ENCODE measurements at regions not wholly inside any gene's neighbourhood (a gene's known extent, or its start where the extent isn't known, plus 50 kb on each side); places are given as distances from the start of the nearest gene placed in this dataset.

DNA sequence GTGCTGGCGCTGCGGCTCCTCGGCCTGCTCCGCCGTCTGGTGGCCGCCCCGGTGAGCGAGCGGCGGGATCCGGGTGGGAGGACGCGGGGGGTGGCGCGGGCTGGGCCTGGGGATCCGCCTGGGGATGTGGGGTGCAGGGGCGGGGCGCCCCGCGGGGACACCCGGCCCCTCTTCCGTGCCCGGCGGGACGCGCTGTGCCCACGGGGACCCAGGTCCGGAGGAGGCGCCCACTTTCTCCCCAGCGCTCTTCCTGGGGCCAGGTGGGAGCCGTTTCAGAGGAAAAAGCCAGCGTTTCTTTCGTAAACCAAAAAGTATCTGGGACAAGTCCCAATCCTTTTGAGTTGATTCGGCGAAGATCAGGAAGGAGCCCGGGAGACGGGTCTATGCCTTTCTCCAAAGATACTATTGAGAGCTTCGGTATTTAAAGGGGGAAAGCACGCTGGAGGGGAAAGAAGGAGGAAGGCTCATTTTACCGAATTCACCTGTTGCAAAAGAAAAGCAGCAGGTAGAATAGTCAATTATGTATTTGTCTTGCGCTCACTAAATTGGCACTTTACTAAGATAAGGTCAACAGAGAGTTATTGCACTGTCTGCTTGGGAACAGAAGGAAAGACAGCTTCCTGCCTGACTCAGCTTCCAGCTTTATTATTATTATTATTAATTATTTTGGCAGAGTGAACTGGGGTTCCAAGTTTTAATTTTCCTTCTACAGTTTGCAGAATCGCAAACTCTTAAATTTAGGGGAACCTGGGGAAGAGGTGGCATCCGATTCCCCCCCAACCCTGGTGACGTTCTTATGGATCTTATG, 81.5 kb upstream of the CD99 start:
- TF ChIP-seq, protein P1, sequence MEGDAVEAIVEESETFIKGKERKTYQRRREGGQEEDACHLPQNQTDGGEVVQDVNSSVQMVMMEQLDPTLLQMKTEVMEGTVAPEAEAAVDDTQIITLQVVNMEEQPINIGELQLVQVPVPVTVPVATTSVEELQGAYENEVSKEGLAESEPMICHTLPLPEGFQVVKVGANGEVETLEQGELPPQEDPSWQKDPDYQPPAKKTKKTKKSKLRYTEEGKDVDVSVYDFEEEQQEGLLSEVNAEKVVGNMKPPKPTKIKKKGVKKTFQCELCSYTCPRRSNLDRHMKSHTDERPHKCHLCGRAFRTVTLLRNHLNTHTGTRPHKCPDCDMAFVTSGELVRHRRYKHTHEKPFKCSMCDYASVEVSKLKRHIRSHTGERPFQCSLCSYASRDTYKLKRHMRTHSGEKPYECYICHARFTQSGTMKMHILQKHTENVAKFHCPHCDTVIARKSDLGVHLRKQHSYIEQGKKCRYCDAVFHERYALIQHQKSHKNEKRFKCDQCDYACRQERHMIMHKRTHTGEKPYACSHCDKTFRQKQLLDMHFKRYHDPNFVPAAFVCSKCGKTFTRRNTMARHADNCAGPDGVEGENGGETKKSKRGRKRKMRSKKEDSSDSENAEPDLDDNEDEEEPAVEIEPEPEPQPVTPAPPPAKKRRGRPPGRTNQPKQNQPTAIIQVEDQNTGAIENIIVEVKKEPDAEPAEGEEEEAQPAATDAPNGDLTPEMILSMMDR (IDR thresholded peaks at IDR 0.05) = peak in 1 of 6 experiments; percentile 2
- no peak for TF ChIP-seq EP300 (IDR thresholded peaks at IDR 0.05)
